ENCODE measurements at regions not wholly inside any gene's neighbourhood (a gene's known extent, or its start where the extent isn't known, plus 50 kb on each side); places are given as distances from the start of the nearest gene placed in this dataset.

DNA sequence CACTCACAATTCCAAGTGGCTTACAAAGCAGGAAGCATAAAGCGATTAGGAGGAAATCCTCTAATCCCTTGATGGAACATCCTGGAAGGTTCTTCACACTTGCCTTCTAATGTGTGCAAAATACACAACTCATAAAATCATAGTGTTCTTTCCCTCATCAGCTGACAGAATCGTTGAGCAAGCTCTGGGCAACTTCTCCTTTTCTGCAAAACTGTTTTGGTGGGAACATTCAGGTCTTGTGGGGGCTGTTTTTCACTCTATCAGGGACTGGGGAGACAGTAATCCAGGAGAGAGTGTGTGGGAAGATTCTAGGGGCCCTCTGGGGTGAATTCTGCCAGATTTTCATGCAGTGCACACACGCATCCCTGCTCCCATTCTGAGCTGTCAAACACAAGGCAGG lies 53.2 kb downstream of the IRAG1 start:
- TF ChIP-seq CTCF (IDR thresholded peaks at IDR 0.05; ENCODE audit: low read depth, low read length) (no peak), EZH2phosphoT487 (IDR thresholded peaks at IDR 0.05; ENCODE audit: low read depth) (no peak)

Measured in OCI-LY3 (cell line).